H1 (cell line): ENCODE measurements at regions not wholly inside any gene's neighbourhood (a gene's known extent, or its start where the extent isn't known, plus 50 kb on each side); places are given as distances from the start of the nearest gene placed in this dataset.

Experiments used
- CHD1 ChIP-seq: IDR thresholded peaks from 2 replicates; pipeline ENCODE4 v1.6.1; 2012; ENCODE audit warnings: low read depth, low read length, improper control_type of control experiment
- MAX ChIP-seq: IDR thresholded peaks from 2 replicates; pipeline ENCODE4 v1.6.1; 2012; ENCODE audit warnings: inconsistent platforms
- RAD21 ChIP-seq, 2 experiments: IDR thresholded peaks in 1 of 2; conservative IDR thresholded peaks in 1 of 2; 2 replicates each; pipeline ENCODE4 v1.6.1; 2011; ENCODE audit warnings: low read depth in 2 of 2, low read length in 2 of 2, improper control_type of control experiment in 1 of 2, inconsistent platforms in 1 of 2, mild to moderate bottlenecking in 1 of 2, moderate library complexity in 1 of 2
- TCF12 ChIP-seq: IDR thresholded peaks from 2 replicates; pipeline ENCODE4 v1.6.1; 2011; ENCODE audit warnings: low read depth, mild to moderate bottlenecking, low read length

DNA sequence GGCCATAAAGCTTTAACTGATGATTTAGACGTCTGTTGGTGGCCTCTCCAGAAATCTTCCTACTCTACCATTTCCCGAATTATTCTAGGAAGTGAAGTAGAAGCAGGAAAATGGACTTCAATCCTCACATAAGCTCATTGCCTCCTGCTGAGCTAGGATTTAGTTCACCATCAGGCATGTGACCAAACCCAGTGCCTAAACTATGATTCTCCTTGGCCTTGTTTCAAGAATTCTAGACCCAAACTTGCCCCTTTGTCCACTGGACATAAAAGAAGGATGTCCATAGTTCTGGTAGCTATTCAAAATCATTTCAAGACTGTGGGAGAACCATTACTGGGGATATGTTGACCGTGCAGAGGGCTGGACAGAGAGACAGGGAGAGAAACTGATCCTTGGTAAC is 105.8 kb downstream of the C12orf50 start (continued):
- TF ChIP-seq MAX (no peak), TCF12 (no peak), CHD1 (no peak), RAD21 (IDR thresholded peaks at IDR 0.05 in 1 of 2, conservative IDR thresholded peaks at IDR 0.05 in 1 of 2; ENCODE audit: low read depth in 2 of 2, low read length in 2 of 2) (no peak)
